VCaP (cell line): ENCODE measurements at regions not wholly inside any gene's neighbourhood (a gene's known extent, or its start where the extent isn't known, plus 50 kb on each side); places are given as distances from the start of the nearest gene placed in this dataset.

Source experiments
- H3K27ac ChIP-seq: fragments of 450-650 bp; 2 replicates; pipeline ENCODE4 v1.5.1; 2017
- CTCF ChIP-seq: fragments of 450-650 bp; conservative IDR thresholded peaks from 2 replicates; pipeline ENCODE4 v1.5.1; 2017; ENCODE audit warnings: mild to moderate bottlenecking, moderate library complexity

GRCh38 chr13:91076830-91077229 lies 270.7 kb upstream of the MIR17HG start:
- H3K27ac ChIP-seq, result peak overlapping the region; percentile 67
- TF ChIP-seq CTCF, result no peak

- peak overlapping the region; percentile 67 for H3K27ac ChIP-seq
- peak; percentile 72 for TF ChIP-seq CTCF
Observed at GRCh38 chr13:91078093-91078679, 269.3 kb upstream of the MIR17HG start.

GRCh38 chr13:91079176-91079575 lies 268.3 kb upstream of the MIR17HG start:
- H3K27ac ChIP-seq, result no peak overlapping the region; the same call in 1 of the 2 replicates
- TF ChIP-seq CTCF, result no peak

GRCh38 chr13:91085127-91085526 lies 262.4 kb upstream of the MIR17HG start:
- no peak overlapping the region for H3K27ac ChIP-seq
- TF ChIP-seq CTCF, result no peak

- peak overlapping the region; percentile 25; the same call in 1 of the 2 replicates for H3K27ac ChIP-seq
- no peak for TF ChIP-seq CTCF
Observed at GRCh38 chr13:91086936-91087716, 260.4 kb upstream of the MIR17HG start.

- TF ChIP-seq CTCF, result no peak
- H3K27ac ChIP-seq, result no peak overlapping the region
Observed at GRCh38 chr13:91097269-91097668, 250.2 kb upstream of the MIR17HG start.

- H3K27ac ChIP-seq, result no peak overlapping the region
- TF ChIP-seq CTCF, result no peak
Observed at GRCh38 chr13:91099877-91100276, 247.6 kb upstream of the MIR17HG start.
